ENCODE measurements at regions not wholly inside any gene's neighbourhood (a gene's known extent, or its start where the extent isn't known, plus 50 kb on each side); places are given as distances from the start of the nearest gene placed in this dataset.

GRCh38 chr1:239998312-239998649, 93.4 kb upstream of the FMN2 start:
- DNase-seq, result no peak
- H3K4me1 ChIP-seq (ENCODE audit: control insufficient read depth, insufficient read depth, low read length), result no peaks in the 10 kb centered on the region
- no peaks in the 10 kb centered on the region for H3K9me3 ChIP-seq (replicated peaks; ENCODE audit: control insufficient read depth, low read depth, low read length)
- no peak overlapping the region for H3K27ac ChIP-seq (ENCODE audit: low read length)
- H3K4me3 ChIP-seq (ENCODE audit: low read length), result no peak overlapping the region
- peaks cover 26% of the 10 kb centered on the region for H3K27me3 ChIP-seq (ENCODE audit: control insufficient read depth, insufficient read depth, low read length)
- no peaks in the 10 kb centered on the region for H3K36me3 ChIP-seq (ENCODE audit: control insufficient read depth, insufficient read depth, low read length)
- WGBS (ENCODE audit: insufficient coverage), result 100% methylated on average over 1 of the region's 3 CpGs

GRCh38 chr1:239999170-239999569, 92.5 kb upstream of the FMN2 start:
- Histone ChIP-seq H3K4me3 (ENCODE audit: low read length) (no peak overlapping the region), H3K36me3 (ENCODE audit: control insufficient read depth, insufficient read depth, low read length) (no peaks in the 10 kb centered on the region), H3K27ac (ENCODE audit: low read length) (no peak overlapping the region), H3K9me3 (replicated peaks; ENCODE audit: control insufficient read depth, low read depth, low read length) (no peaks in the 10 kb centered on the region), H3K4me1 (ENCODE audit: control insufficient read depth, insufficient read depth, low read length) (no peaks in the 10 kb centered on the region), H3K27me3 (ENCODE audit: control insufficient read depth, insufficient read depth, low read length) (peaks cover 27% of the 10 kb centered on the region)
- no peak for DNase-seq
- WGBS (ENCODE audit: insufficient coverage), result 83% methylated on average over 1 of the region's 2 CpGs

- no CpG with 5 or more reads among the region's 4 CpGs for WGBS (ENCODE audit: insufficient coverage)
- H3K27me3 ChIP-seq (ENCODE audit: control insufficient read depth, insufficient read depth, low read length), result peaks cover 22% of the 10 kb centered on the region
- no peaks in the 10 kb centered on the region for H3K4me1 ChIP-seq (ENCODE audit: control insufficient read depth, insufficient read depth, low read length)
- H3K9me3 ChIP-seq (replicated peaks; ENCODE audit: control insufficient read depth, low read depth, low read length), result no peaks in the 10 kb centered on the region
- DNase-seq, result no peak
- no peaks in the 10 kb centered on the region for H3K36me3 ChIP-seq (ENCODE audit: control insufficient read depth, insufficient read depth, low read length)
- no peak overlapping the region for H3K4me3 ChIP-seq (ENCODE audit: low read length)
- no peak overlapping the region for H3K27ac ChIP-seq (ENCODE audit: low read length)
Observed at GRCh38 chr1:240000634-240001033, 91.0 kb upstream of the FMN2 start.

- Histone ChIP-seq H3K27ac (ENCODE audit: low read length) (no peak overlapping the region), H3K36me3 (ENCODE audit: control insufficient read depth, insufficient read depth, low read length) (no peaks in the 10 kb centered on the region), H3K27me3 (ENCODE audit: control insufficient read depth, insufficient read depth, low read length) (peaks cover 21% of the 10 kb centered on the region), H3K4me1 (ENCODE audit: control insufficient read depth, insufficient read depth, low read length) (no peaks in the 10 kb centered on the region), H3K4me3 (ENCODE audit: low read length) (no peak overlapping the region), H3K9me3 (replicated peaks; ENCODE audit: control insufficient read depth, low read depth, low read length) (no peaks in the 10 kb centered on the region)
- no CpG with 5 or more reads among the region's 7 CpGs for WGBS (ENCODE audit: insufficient coverage)
- DNase-seq, result no peak
Observed at GRCh38 chr1:240001177-240001740, 90.4 kb upstream of the FMN2 start.

GRCh38 chr1:240004086-240004749, 87.5 kb upstream of the FMN2 start:
- H3K27ac ChIP-seq (ENCODE audit: low read length), result no peak overlapping the region
- H3K4me3 ChIP-seq (ENCODE audit: low read length), result no peak overlapping the region
- H3K9me3 ChIP-seq (replicated peaks; ENCODE audit: control insufficient read depth, low read depth, low read length), result no peaks in the 10 kb centered on the region
- no peaks in the 10 kb centered on the region for H3K4me1 ChIP-seq (ENCODE audit: control insufficient read depth, insufficient read depth, low read length)
- peaks cover 8% of the 10 kb centered on the region for H3K27me3 ChIP-seq (ENCODE audit: control insufficient read depth, insufficient read depth, low read length)
- no peak for DNase-seq
- 92% methylated on average over 3 of the region's 12 CpGs for WGBS (ENCODE audit: insufficient coverage)
- no peaks in the 10 kb centered on the region for H3K36me3 ChIP-seq (ENCODE audit: control insufficient read depth, insufficient read depth, low read length)

- H3K27me3 ChIP-seq (ENCODE audit: control insufficient read depth, insufficient read depth, low read length), result peaks cover 4% of the 10 kb centered on the region
- 80% methylated on average over 1 of the region's 5 CpGs for WGBS (ENCODE audit: insufficient coverage)
- H3K4me1 ChIP-seq (ENCODE audit: control insufficient read depth, insufficient read depth, low read length), result no peaks in the 10 kb centered on the region
- peaks cover 3% of the 10 kb centered on the region for H3K9me3 ChIP-seq (replicated peaks; ENCODE audit: control insufficient read depth, low read depth, low read length)
- no peak for DNase-seq
- H3K4me3 ChIP-seq (ENCODE audit: low read length), result no peak overlapping the region
- H3K36me3 ChIP-seq (ENCODE audit: control insufficient read depth, insufficient read depth, low read length), result no peaks in the 10 kb centered on the region
- H3K27ac ChIP-seq (ENCODE audit: low read length), result no peak overlapping the region
Observed at GRCh38 chr1:240005997-240006650, 85.6 kb upstream of the FMN2 start.

GRCh38 chr1:240008298-240008697, 83.4 kb upstream of the FMN2 start:
- H3K27ac ChIP-seq (ENCODE audit: low read length), result no peak overlapping the region
- no peak for DNase-seq
- peaks cover 2% of the 10 kb centered on the region for H3K27me3 ChIP-seq (ENCODE audit: control insufficient read depth, insufficient read depth, low read length)
- WGBS (ENCODE audit: insufficient coverage), result 58% methylated on average over 3 of the region's 5 CpGs
- H3K36me3 ChIP-seq (ENCODE audit: control insufficient read depth, insufficient read depth, low read length), result no peaks in the 10 kb centered on the region
- no peak overlapping the region for H3K4me3 ChIP-seq (ENCODE audit: low read length)
- peaks cover 3% of the 10 kb centered on the region for H3K9me3 ChIP-seq (replicated peaks; ENCODE audit: control insufficient read depth, low read depth, low read length)
- no peaks in the 10 kb centered on the region for H3K4me1 ChIP-seq (ENCODE audit: control insufficient read depth, insufficient read depth, low read length)

GRCh38 chr1:240014051-240014450, 77.6 kb upstream of the FMN2 start:
- Histone ChIP-seq H3K9me3 (replicated peaks; ENCODE audit: control insufficient read depth, low read depth, low read length) (peaks cover 3% of the 10 kb centered on the region), H3K27me3 (ENCODE audit: control insufficient read depth, insufficient read depth, low read length) (no peaks in the 10 kb centered on the region), H3K4me1 (ENCODE audit: control insufficient read depth, insufficient read depth, low read length) (no peaks in the 10 kb centered on the region), H3K27ac (ENCODE audit: low read length) (no peak overlapping the region), H3K4me3 (ENCODE audit: low read length) (no peak overlapping the region), H3K36me3 (ENCODE audit: control insufficient read depth, insufficient read depth, low read length) (no peaks in the 10 kb centered on the region)
- WGBS (ENCODE audit: insufficient coverage), result no CpG with 5 or more reads among the region's 5 CpGs
- DNase-seq, result no peak

- no peak overlapping the region for H3K27ac ChIP-seq (ENCODE audit: low read length)
- WGBS (ENCODE audit: insufficient coverage), result no CpG with 5 or more reads among the region's 1 CpG
- no peaks in the 10 kb centered on the region for H3K27me3 ChIP-seq (ENCODE audit: control insufficient read depth, insufficient read depth, low read length)
- no peak for DNase-seq
- no peaks in the 10 kb centered on the region for H3K4me1 ChIP-seq (ENCODE audit: control insufficient read depth, insufficient read depth, low read length)
- no peaks in the 10 kb centered on the region for H3K9me3 ChIP-seq (replicated peaks; ENCODE audit: control insufficient read depth, low read depth, low read length)
- no peak overlapping the region for H3K4me3 ChIP-seq (ENCODE audit: low read length)
- no peaks in the 10 kb centered on the region for H3K36me3 ChIP-seq (ENCODE audit: control insufficient read depth, insufficient read depth, low read length)
Observed at GRCh38 chr1:240018617-240019016, 73.1 kb upstream of the FMN2 start.

GRCh38 chr1:240019524-240019923, 72.2 kb upstream of the FMN2 start:
- H3K4me3 ChIP-seq (ENCODE audit: low read length), result no peak overlapping the region
- no peaks in the 10 kb centered on the region for H3K27me3 ChIP-seq (ENCODE audit: control insufficient read depth, insufficient read depth, low read length)
- H3K27ac ChIP-seq (ENCODE audit: low read length), result no peak overlapping the region
- no peaks in the 10 kb centered on the region for H3K36me3 ChIP-seq (ENCODE audit: control insufficient read depth, insufficient read depth, low read length)
- no peaks in the 10 kb centered on the region for H3K4me1 ChIP-seq (ENCODE audit: control insufficient read depth, insufficient read depth, low read length)
- no peaks in the 10 kb centered on the region for H3K9me3 ChIP-seq (replicated peaks; ENCODE audit: control insufficient read depth, low read depth, low read length)
- no peak for DNase-seq
